ENCODE measurements at regions not wholly inside any gene's neighbourhood (a gene's known extent, or its start where the extent isn't known, plus 50 kb on each side); places are given as distances from the start of the nearest gene placed in this dataset.

- no peak overlapping the region for H2AFZ ChIP-seq (ENCODE audit: low read depth, low read length)
- H3K4me1 ChIP-seq (ENCODE audit: control insufficient read depth, extremely low read depth, insufficient read depth, low read length) = no peaks in the 10 kb centered on the region
- dilution Hi-C loops (cut with MboI; ENCODE audit: extremely low pct_ligation_motif_present, low sequenced_read_pairs) (no loop called here), intact Hi-C loops (cut with micrococcal nuclease) (no loop called here)
- H3K9me1 ChIP-seq (replicated peaks; ENCODE audit: control insufficient read depth, extremely low read depth, insufficient read depth, low read length) = no peaks in the 10 kb centered on the region
- no TSS peak for BruUV-seq (replicated peaks)
- H3K4me2 ChIP-seq (ENCODE audit: insufficient read depth, low read length) = no peak overlapping the region
- no peak overlapping the region for H3K4me3 ChIP-seq (replicated peaks in 1 of 3; ENCODE audit: insufficient read depth in 1 of 3, low read depth in 1 of 3, low read length in 3 of 3)
- no peaks in the 10 kb centered on the region for H3K9me3 ChIP-seq (replicated peaks; ENCODE audit: control insufficient read depth, insufficient read depth, low read length)
- TF ChIP-seq, protein P1, sequence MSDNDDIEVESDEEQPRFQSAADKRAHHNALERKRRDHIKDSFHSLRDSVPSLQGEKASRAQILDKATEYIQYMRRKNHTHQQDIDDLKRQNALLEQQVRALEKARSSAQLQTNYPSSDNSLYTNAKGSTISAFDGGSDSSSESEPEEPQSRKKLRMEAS (IDR thresholded peaks at IDR 0.05; ENCODE audit: insufficient read depth, insufficient read length) = no peak
- no peaks in the 10 kb centered on the region for H3K79me2 ChIP-seq (ENCODE audit: control insufficient read depth, insufficient read depth, low read length)
- FAIRE-seq = no peak
- no peaks in the 10 kb centered on the region for H4K20me1 ChIP-seq (replicated peaks; ENCODE audit: control insufficient read depth, extremely low read depth, insufficient read depth, low read length)
- no peak overlapping the region for H3K27ac ChIP-seq (ENCODE audit: insufficient read depth, low read depth, low read length)
- peaks cover 0 to 2% of the 10 kb centered on the region in 2 experiments for H3K27me3 ChIP-seq (ENCODE audit: control insufficient read depth in 2 of 2, insufficient read depth in 2 of 2, low read length in 2 of 2)
- no peak overlapping the region for H3K9ac ChIP-seq (replicated peaks; ENCODE audit: extremely low read depth, insufficient read depth, low read length)
- ChIA-PET POLR2A (no interaction called here), CTCF (no interaction called here)
- DNase-seq (ENCODE audit: low read depth, low spot score) = no peak
- H3K36me3 ChIP-seq (ENCODE audit: control insufficient read depth in 2 of 2, extremely low read depth in 1 of 2, insufficient read depth in 2 of 2, low read length in 2 of 2) = no peaks in the 10 kb centered on the region
These were observed 85.5 kb upstream of the MAP4K4 start for GRCh38 chr2:101612019-101612418.

DNA sequence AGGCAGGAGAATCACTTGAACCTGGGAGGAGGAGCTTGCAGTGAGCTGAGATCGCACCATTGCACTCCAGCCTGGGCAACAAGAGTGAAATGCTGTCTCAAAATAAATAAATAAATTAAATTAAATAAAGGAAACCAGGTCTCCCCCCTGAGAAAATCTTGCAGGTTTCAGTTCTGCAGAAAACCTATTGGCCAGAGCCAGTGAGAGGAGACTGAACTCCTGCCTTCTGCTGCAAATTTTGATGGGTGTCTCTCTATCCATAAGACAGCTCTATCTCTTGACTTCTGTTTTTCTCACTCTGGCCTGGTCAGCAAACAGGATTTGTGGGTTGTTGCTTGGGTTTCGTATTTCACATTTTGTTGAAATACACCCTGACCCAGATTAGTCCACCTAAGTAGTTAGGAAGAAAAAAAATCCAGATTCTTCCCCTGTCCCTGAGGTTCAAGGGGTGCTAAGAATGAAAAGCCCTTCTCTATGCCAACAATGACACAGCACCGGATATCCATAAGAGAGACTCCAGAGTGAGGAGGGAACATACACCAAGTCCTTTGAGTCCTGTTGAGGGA, 86.7 kb upstream of the MAP4K4 start:
- POLR2A ChIA-PET = no interaction called here
- CTCF ChIA-PET = no interaction called here

More for the DNA sequence above, 86.7 kb upstream of the MAP4K4 start:
- H3K79me2 ChIP-seq (ENCODE audit: control insufficient read depth, insufficient read depth, low read length) = no peaks in the 10 kb centered on the region
- H2AFZ ChIP-seq (ENCODE audit: low read depth, low read length) = no peak overlapping the region
- TF ChIP-seq FOS (IDR thresholded peaks at IDR 0.05; ENCODE audit: borderline replicate concordance, insufficient read depth, low read length) (no peak), GATA2 (IDR thresholded peaks at IDR 0.05; ENCODE audit: insufficient read depth, insufficient read length, low read depth, low read length) (no peak), POLR2A (IDR thresholded peaks at IDR 0.05; ENCODE audit: low read depth, low read length) (no peak), POLR2AphosphoS5 (IDR thresholded peaks at IDR 0.05; ENCODE audit: insufficient read depth, low read depth, low read length) (no peak), MYC (IDR thresholded peaks at IDR 0.05; ENCODE audit: low read depth, low read length) (no peak), JUN (IDR thresholded peaks at IDR 0.05; ENCODE audit: borderline replicate concordance, insufficient read depth, insufficient read length, low read depth) (no peak), EZH2 (IDR thresholded peaks at IDR 0.05; ENCODE audit: borderline replicate concordance, low read depth, low read length, severe bottlenecking) (no peak)
- TF ChIP-seq, protein P2, sequence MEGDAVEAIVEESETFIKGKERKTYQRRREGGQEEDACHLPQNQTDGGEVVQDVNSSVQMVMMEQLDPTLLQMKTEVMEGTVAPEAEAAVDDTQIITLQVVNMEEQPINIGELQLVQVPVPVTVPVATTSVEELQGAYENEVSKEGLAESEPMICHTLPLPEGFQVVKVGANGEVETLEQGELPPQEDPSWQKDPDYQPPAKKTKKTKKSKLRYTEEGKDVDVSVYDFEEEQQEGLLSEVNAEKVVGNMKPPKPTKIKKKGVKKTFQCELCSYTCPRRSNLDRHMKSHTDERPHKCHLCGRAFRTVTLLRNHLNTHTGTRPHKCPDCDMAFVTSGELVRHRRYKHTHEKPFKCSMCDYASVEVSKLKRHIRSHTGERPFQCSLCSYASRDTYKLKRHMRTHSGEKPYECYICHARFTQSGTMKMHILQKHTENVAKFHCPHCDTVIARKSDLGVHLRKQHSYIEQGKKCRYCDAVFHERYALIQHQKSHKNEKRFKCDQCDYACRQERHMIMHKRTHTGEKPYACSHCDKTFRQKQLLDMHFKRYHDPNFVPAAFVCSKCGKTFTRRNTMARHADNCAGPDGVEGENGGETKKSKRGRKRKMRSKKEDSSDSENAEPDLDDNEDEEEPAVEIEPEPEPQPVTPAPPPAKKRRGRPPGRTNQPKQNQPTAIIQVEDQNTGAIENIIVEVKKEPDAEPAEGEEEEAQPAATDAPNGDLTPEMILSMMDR (IDR thresholded peaks at IDR 0.05; ENCODE audit: extremely low read depth in 1 of 2, insufficient read depth in 1 of 2, low read depth in 1 of 2, low read length in 2 of 2) = no peak
- TF ChIP-seq, protein P1 (IDR thresholded peaks at IDR 0.05; ENCODE audit: insufficient read depth, insufficient read length) = no peak
- DNase-seq (ENCODE audit: low read depth, low spot score) (no peak), FAIRE-seq (no peak)
- H3K4me1 ChIP-seq (ENCODE audit: control insufficient read depth, extremely low read depth, insufficient read depth, low read length) = no peaks in the 10 kb centered on the region
- H3K27ac ChIP-seq (ENCODE audit: insufficient read depth, low read depth, low read length) = no peak overlapping the region
- no peak overlapping the region for H3K9ac ChIP-seq (replicated peaks; ENCODE audit: extremely low read depth, insufficient read depth, low read length)
- H3K4me2 ChIP-seq (ENCODE audit: insufficient read depth, low read length) = no peak overlapping the region
- dilution Hi-C loops (cut with MboI; ENCODE audit: extremely low pct_ligation_motif_present, low sequenced_read_pairs) = no loop called here
- H3K27me3 ChIP-seq (ENCODE audit: control insufficient read depth in 2 of 2, insufficient read depth in 2 of 2, low read length in 2 of 2) = peaks cover 0 to 2% of the 10 kb centered on the region in 2 experiments
- H3K9me1 ChIP-seq (replicated peaks; ENCODE audit: control insufficient read depth, extremely low read depth, insufficient read depth, low read length) = no peaks in the 10 kb centered on the region
- H3K36me3 ChIP-seq (ENCODE audit: control insufficient read depth in 2 of 2, extremely low read depth in 1 of 2, insufficient read depth in 2 of 2, low read length in 2 of 2) = no peaks in the 10 kb centered on the region
- no peaks in the 10 kb centered on the region for H3K9me3 ChIP-seq (replicated peaks; ENCODE audit: control insufficient read depth, insufficient read depth, low read length)
- no TSS peak for BruUV-seq (replicated peaks)
- intact Hi-C loops (cut with micrococcal nuclease) = no loop called here
- H4K20me1 ChIP-seq (replicated peaks; ENCODE audit: control insufficient read depth, extremely low read depth, insufficient read depth, low read length) = no peaks in the 10 kb centered on the region
- H3K4me3 ChIP-seq (replicated peaks in 1 of 3; ENCODE audit: insufficient read depth in 1 of 3, low read depth in 1 of 3, low read length in 3 of 3) = no peak overlapping the region
